HT1080 (cell line): ENCODE measurements at regions not wholly inside any gene's neighbourhood (a gene's known extent, or its start where the extent isn't known, plus 50 kb on each side); places are given as distances from the start of the nearest gene placed in this dataset.

ENCODE experiments used
- DNase-seq: peaks from one replicate; pipeline ENCODE4 v3.0.0-alpha.2; 2015; ENCODE audit warnings: low read depth

GRCh38 chr3:66672830-66673229 lies 172.0 kb upstream of the LRIG1 start:
- DNase-seq, result no peak

- no peak for DNase-seq
Observed at GRCh38 chr3:66673293-66673692, 172.5 kb upstream of the LRIG1 start.

GRCh38 chr3:66675366-66675765 lies 174.5 kb upstream of the LRIG1 start:
- peak; percentile 77 for DNase-seq

- DNase-seq, result no peak
Observed at GRCh38 chr3:66692042-66692765, 191.4 kb upstream of the LRIG1 start.

- DNase-seq, result no peak
Observed at GRCh38 chr3:66692766-66693150, 191.9 kb upstream of the LRIG1 start.

- DNase-seq, result no peak
Observed at GRCh38 chr3:66693461-66694031, 192.7 kb upstream of the LRIG1 start.

GRCh38 chr3:66702126-66702525 lies 201.3 kb upstream of the LRIG1 start:
- DNase-seq, result no peak

- no peak for DNase-seq
Observed at GRCh38 chr3:66703501-66703900, 202.7 kb upstream of the LRIG1 start.

GRCh38 chr3:66705076-66705475 lies 204.3 kb upstream of the LRIG1 start:
- no peak for DNase-seq

- no peak for DNase-seq
Observed at GRCh38 chr3:66706890-66707289, 206.1 kb upstream of the LRIG1 start.

GRCh38 chr3:66709532-66709931 lies 208.7 kb upstream of the LRIG1 start:
- no peak for DNase-seq

GRCh38 chr3:66712210-66712609 lies 211.4 kb upstream of the LRIG1 start:
- DNase-seq, result no peak

- no peak for DNase-seq
Observed at GRCh38 chr3:66713921-66714320, 213.1 kb upstream of the LRIG1 start.

GRCh38 chr3:66715806-66716205 lies 215.0 kb upstream of the LRIG1 start:
- no peak for DNase-seq

- DNase-seq, result no peak
Observed at GRCh38 chr3:66717806-66718205, 217.0 kb upstream of the LRIG1 start.

- DNase-seq, result no peak
Observed at GRCh38 chr3:66719796-66720356, 219.1 kb upstream of the LRIG1 start.

GRCh38 chr3:66720508-66720907 lies 219.7 kb upstream of the LRIG1 start:
- DNase-seq, result no peak

- DNase-seq, result peak; percentile 89
Observed at GRCh38 chr3:66722675-66723074, 221.9 kb upstream of the LRIG1 start.

- peak; percentile 78 for DNase-seq
Observed at GRCh38 chr3:66723231-66723630, 222.4 kb upstream of the LRIG1 start.

GRCh38 chr3:66729687-66730393 lies 229.0 kb upstream of the LRIG1 start:
- DNase-seq, result no peak

GRCh38 chr3:66738625-66739365 lies 238.0 kb upstream of the LRIG1 start:
- peak; percentile 33 for DNase-seq

GRCh38 chr3:66740260-66740659 lies 239.4 kb upstream of the LRIG1 start:
- no peak for DNase-seq
